HG03045 (cell line): ENCODE measurements at regions not wholly inside any gene's neighbourhood (a gene's known extent, or its start where the extent isn't known, plus 50 kb on each side); places are given as distances from the start of the nearest gene placed in this dataset.
"Not testable (repeated sequence)": the region's sequence is repeated elsewhere in the genome, so short reads cannot be mapped to it uniquely, and the experiment has no call there.

Experiments used
- ATAC-seq: cut with Tn5 transposase; IDR thresholded peaks from one replicate; pipeline ENCODE4 v1.9.1; 2021; ENCODE audit warnings: mild to moderate bottlenecking, moderate library complexity; ENCODE audit not compliant: unreplicated experiment

GRCh38 chrX:149420566-149420965, 84.5 kb downstream of the IDS start:
- ATAC-seq, result not testable (repeated sequence)

GRCh38 chrX:149398027-149398426, 107.1 kb downstream of the IDS start:
- no peak for ATAC-seq

- no peak for ATAC-seq
These were observed 112.2 kb downstream of the IDS start for GRCh38 chrX:149392921-149393320.

- no peak for ATAC-seq
These were observed 121.3 kb downstream of the IDS start for GRCh38 chrX:149383852-149384251.

- no peak for ATAC-seq
These were observed 130.4 kb downstream of the IDS start for GRCh38 chrX:149374751-149375150.

- no peak for ATAC-seq
These were observed 132.2 kb downstream of the IDS start for GRCh38 chrX:149372866-149373265.

- no peak for ATAC-seq
These were observed 133.1 kb downstream of the IDS start for GRCh38 chrX:149371986-149372385.

- ATAC-seq, result no peak
These were observed 135.0 kb downstream of the IDS start for GRCh38 chrX:149370097-149370496.

GRCh38 chrX:149365552-149365951, 139.6 kb downstream of the IDS start:
- no peak for ATAC-seq

- ATAC-seq, result no peak
These were observed 140.0 kb downstream of the IDS start for GRCh38 chrX:149365061-149365460.

GRCh38 chrX:149363965-149364364, 141.1 kb downstream of the IDS start:
- ATAC-seq, result no peak

- ATAC-seq, result no peak
These were observed 158.8 kb downstream of the IDS start for GRCh38 chrX:149346306-149346705.

GRCh38 chrX:149322316-149322715, 182.8 kb downstream of the IDS start:
- no peak for ATAC-seq

- no peak for ATAC-seq
These were observed 191.2 kb downstream of the IDS start for GRCh38 chrX:149313871-149314371.

GRCh38 chrX:149312988-149313387, 192.1 kb downstream of the IDS start:
- no peak for ATAC-seq

- ATAC-seq, result no peak
These were observed 193.0 kb downstream of the IDS start for GRCh38 chrX:149312097-149312496.

GRCh38 chrX:149302705-149303104, 202.4 kb downstream of the IDS start:
- ATAC-seq, result no peak

GRCh38 chrX:149298111-149298510, 207.0 kb downstream of the IDS start:
- no peak for ATAC-seq

- ATAC-seq, result no peak
These were observed 209.0 kb downstream of the IDS start for GRCh38 chrX:149296092-149296491.

GRCh38 chrX:149286940-149287349, 218.2 kb downstream of the IDS start:
- no peak for ATAC-seq

GRCh38 chrX:149284616-149285015, 220.5 kb downstream of the IDS start:
- no peak for ATAC-seq

- no peak for ATAC-seq
These were observed 221.3 kb downstream of the IDS start for GRCh38 chrX:149283853-149284252.

GRCh38 chrX:149282909-149283308, 222.2 kb downstream of the IDS start:
- ATAC-seq, result no peak

GRCh38 chrX:149280011-149280410, 225.1 kb downstream of the IDS start:
- ATAC-seq, result no peak
